DMS79 treated with DMSO at 0.1 percent for 48 hours (cell line): ENCODE measurements at regions not wholly inside any gene's neighbourhood (a gene's known extent, or its start where the extent isn't known, plus 50 kb on each side); places are given as distances from the start of the nearest gene placed in this dataset.
"Not testable (repeated sequence)": the region's sequence is repeated elsewhere in the genome, so short reads cannot be mapped to it uniquely, and the experiment has no call there.

Experiments
- DNase-seq: peaks from one replicate; lab custom pipeline; 2025; lab: John Stamatoyannopoulos, UW

DNA sequence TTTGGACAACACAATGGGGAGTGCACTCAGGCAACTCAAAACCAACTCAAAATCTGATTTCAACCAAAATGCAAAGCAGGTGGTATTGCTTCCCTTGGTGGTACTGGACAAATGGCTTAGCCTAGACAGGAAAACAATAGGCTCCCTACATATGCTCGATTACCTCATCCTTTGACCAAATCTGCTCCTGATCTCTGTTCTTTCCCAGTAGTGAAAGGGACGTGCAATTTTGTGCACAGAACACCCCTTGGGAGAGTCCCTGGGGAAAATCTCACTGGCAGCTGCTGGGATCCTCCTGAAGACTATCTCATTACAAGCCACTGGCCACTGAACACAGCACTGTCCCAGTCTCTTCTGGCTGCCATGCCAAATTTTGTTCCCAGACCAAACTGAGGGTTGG, 149.2 kb upstream of the VSTM2A start:
- DNase-seq: no peak

DNA sequence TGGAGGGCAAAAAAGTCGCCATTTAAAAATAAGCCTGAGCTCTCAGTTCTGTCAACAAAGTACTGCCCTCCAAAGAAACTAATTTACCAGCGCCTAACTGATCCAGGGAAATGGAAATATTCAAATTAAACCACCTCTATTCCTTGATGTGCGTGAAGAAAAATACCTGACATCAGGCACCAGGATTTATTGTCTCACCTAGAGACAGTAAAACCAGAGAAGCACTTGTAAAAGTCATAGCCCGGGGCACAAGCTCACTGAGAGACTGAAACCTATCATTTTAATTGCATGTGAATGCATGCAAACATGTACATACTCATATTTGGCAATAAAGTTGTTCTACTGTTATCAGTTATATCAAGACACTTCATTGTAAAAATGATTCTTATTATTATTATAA, 147.3 kb upstream of the VSTM2A start:
- DNase-seq: no peak

DNA sequence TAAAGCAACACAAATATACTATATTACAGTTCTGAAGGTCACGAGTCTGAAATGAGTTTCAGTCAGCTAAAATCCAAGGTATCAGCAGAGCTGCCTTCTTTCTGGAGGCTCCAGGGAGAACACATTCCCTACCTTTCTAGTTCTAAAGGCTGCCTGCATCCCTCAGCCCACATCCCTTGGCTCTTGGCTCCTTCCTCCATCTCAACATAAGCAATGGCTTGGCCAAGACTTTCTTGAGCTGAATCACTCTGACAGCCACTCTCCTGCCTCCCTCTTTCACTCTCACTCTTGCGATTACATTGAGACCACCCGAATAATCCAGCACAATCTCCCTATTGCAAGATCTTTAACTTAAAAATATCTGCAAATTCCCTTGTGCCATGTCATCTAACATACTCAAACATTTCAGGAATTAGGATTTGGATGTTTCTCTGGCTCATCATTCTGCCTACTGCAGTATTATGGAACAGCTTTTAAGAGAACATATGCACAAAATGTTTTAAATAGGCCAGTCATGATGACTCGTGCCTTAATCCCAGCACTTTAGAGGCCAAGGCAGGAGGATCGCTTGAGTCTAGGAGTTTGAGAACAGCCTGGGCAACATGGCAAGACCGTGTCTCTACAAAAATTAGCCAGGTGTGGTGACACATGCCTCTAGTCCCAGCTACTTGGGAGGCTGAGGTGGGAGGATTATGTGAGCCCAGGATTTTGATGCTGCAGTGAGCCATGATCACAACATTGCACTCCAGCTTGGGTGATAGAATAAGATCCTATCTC, 144.2 kb upstream of the VSTM2A start:
- DNase-seq: no peak

DNA sequence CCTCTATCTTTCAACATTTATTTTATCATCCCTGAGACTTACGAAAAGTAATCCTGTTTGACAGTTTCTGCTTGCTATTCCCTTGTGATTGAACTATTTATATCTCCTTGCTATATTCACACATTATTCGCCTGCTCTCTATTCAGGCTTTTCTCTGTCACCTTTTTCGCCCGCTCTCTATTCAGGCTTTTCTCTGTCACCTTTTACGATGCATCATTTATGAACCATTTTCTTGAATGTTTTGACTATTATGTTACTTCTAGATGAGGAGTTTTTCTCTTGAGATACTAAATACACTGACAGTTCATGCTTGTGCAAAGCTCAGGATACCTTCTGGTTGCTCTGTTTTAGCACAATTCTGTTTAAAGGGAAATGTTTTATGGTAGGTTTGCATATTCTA, 143.3 kb upstream of the VSTM2A start:
- DNase-seq: no peak

DNA sequence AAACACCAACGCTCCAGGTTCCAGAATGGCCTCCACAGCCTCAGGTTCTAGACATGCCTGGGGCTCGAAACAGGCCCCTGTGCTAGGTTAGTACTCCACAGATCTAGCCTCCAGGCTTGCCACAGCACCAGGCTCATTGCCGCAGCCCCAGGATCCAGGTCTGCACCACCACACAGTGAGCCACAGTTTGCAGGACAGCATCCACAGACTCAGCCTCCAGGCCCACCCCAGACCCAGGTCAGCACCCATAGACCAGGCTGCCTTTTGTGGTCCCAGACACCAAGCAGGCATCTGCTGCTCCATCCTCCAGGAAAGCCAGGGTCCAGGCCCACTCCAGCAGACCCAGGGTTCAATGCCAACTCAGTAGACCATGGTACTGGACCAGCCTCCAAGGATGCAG, 132.3 kb upstream of the VSTM2A start:
- no peak for DNase-seq

DNA sequence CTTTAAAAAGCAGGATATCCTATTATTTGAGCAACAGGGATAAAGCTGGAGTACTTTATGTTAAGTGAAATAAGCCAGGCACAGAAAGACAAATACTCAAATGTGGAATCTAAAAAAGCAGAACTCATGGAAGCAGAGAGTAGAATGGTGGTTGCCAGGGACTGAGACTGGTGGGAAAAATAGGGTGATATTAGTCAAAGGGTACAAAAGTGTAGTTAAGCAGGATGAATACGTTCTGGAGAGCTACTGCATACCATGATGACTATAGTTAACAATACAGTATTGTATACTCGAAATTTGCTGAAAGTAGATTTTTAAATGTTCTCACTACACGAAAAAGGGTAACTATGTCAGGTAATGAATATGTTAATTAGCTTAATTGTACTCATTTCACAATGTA, 125.5 kb upstream of the VSTM2A start:
- DNase-seq: no peak

DNA sequence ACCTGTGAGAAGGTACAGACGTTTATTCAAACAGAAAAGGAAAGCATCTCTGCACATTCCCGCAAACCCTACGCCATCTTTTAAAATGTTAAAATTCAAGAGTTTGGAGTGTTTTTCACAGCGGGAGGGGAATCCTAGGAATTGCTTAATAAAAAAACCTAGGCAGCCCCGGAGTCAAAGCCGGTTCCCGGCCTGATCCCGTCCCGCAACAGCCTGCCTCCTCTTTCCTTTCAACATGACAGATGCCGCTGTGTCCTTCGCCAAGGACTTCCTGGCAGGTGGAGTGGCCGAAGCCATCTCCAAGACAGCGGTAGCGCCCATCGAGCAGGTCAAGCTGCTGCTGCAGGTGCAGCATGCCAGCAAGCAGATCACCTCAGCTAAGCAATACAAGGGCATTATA, 123.0 kb upstream of the VSTM2A start:
- no peak for DNase-seq

DNA sequence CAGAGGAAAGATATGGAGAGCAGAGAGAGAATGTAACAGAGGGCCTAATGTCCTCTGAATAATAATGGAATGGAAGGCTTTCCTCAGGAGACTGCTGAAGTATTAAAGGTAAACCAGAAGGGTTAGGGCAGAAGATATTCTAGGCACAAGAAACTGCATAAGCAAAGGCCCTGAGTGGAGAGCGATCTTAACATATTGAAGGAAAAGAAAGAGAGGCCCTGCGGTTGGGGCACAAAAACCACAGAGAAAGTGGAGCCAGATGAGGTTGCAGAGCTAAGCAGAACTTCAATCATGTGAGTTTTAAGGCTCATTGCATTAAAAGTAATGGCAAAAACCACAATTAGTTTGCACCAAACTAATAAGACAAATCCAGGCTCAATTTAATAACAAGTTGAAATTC, 115.8 kb upstream of the VSTM2A start:
- no peak for DNase-seq

DNA sequence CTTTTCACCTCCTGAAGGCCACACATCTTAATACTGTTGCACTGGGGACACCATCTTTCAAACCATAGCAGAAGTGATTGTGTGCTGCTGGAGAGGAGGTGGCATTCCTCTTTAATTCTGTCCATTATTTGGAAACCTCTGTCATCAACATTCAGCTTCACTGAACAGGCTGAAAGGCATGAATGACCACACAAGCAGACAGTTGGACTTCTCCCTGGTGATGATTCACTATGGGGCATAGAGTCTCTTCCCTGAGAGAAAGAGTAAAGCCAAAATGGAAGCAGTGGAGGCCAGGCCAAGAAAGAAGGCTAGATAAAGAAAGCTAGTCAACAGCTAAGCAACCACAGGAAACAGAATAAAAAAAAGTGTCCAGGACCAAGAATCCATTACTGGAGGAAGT, 113.1 kb upstream of the VSTM2A start:
- DNase-seq: no peak

DNA sequence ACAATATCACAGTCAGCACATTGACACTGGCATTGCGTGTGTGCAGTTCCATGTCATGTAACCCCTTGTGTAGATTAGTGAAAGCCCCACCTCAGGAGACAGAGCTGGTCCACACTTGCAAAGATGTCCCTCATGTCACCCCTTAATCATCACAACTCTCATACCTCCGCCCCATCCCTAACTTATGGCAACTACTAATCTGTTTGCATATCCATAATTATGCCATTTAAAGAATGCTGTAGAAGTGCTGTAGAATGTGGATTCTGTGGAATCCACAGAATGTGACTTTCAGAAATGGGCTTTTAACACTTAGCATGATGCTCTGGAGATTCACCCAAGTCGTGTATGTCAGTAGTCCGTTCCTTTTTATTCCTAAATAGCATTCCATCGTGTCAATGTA, 102.8 kb upstream of the VSTM2A start:
- DNase-seq: no peak

DNA sequence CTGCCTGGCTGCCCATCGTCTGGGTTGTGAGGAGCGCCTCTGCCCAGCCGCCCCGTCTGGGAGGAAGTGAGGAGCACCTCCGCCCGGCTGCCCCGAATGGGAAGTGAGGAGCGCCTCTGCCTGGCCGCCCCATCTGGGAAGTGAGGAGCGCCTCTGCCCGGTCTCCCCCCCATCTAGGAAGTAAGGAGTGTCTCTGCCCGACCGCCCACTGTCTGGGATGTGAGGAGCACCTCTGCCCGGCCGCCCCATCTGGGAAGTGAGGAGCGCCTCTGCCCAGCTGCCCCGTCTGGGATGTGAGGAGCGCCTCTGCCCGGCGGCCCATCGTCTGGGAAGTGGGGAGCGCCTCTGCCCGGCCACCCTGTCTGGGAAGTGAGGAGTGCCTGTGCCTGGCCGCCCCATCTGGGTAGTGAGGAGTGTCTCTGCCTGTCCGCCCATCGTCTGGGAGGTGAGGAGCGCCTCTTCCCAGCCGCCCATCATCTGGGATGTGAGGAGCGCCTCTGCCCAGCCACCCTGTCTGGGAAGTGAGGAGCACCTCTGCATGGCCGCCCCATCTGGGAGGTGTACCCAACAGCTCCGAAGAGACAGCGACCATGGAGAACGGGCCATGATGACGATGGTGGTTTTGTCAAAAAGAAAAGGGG, 98.0 kb upstream of the VSTM2A start:
- DNase-seq: not testable (repeated sequence)

DNA sequence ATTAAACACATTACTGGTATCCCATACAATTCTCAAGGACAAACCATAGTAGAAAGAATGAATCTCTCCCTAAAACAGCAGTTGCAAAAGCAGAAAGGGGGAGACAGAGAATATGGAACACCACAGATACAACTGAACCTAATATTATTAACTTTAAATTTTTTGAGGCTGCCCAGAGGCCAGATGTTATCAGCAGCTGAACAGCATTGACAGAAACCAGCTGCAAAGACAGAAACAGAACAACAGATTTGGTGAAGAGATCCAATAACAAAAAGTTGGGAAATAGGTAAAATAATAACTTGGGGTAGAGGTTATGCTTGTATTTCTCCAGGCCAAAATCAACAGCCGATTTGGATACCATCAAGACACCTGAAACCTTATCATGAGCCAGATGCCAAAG, 89.0 kb upstream of the VSTM2A start:
- not testable (repeated sequence) for DNase-seq

DNA sequence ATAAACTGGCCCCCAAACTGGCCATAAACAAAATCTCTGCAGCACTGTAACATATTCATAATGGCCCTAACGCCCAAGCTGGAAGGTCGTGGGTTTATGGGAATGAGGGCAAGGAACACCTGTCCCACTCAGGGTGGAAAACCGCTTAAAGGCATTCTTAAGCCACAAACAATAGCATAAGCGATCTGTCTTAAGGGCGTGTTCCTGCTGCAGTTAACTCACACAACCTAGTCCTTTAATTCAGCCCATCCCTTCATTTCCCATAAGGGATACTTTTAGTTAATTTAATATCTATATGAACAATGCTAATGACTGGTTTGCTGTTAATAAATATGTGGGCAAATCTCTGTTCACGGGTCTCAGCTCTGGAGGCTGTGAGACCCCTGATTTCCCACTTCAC, 87.5 kb upstream of the VSTM2A start:
- DNase-seq: not testable (repeated sequence)

DNA sequence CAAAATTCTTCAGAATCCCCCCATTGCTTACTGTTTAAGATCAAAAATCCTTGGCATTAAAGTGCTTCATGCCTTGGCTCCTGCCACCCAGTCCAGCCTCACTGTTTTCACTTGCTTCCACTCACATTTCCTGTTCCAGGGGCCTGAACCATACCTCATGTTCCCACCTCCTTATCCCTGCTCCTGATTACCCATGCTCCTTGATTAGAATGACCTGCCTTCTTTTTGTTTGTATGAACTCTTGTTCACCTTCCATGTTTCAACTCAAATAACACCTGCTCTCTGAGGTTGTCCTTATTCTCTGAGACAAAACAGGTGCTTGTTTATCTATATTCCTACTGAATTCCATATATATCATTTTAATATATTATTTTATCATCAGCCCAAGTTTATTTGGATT, 77.1 kb upstream of the VSTM2A start:
- no peak for DNase-seq

DNA sequence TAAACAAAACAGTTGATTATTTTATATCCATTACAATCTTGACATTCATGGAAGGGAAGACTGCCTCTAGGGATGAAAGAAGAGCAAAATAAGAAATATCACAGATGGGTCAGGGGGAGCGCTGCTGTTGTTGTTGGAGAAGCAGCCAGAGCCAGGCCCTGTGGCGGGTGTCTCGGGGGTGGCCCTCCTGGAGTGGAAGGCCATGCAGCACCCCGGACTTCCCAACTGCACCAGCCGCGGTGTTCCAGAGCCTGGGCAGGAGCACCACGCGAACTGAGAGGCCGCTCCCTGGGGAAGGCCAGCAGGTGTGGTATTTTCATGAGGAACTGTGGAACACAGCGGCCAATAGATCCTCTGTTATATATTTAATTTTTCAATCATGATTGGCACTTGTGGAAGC, 72.4 kb upstream of the VSTM2A start:
- DNase-seq: no peak

DNA sequence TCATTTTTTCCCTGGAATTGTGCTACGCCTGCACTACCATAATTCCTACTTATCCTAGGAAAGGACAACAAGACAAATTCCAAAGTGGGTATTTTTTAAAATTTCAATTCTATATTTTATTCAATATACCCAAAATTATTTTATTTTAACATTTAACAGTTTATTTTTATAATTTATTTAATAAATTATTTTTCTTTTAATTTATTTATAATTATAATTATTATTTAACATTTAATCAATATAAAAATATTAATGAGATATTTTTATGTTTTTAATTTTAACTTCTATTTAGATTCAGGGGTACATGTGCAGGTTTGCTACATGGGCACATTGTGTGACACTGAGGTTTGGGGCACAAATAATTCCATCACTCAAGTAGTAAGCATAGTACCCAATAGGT, 65.6 kb upstream of the VSTM2A start:
- no peak for DNase-seq

DNA sequence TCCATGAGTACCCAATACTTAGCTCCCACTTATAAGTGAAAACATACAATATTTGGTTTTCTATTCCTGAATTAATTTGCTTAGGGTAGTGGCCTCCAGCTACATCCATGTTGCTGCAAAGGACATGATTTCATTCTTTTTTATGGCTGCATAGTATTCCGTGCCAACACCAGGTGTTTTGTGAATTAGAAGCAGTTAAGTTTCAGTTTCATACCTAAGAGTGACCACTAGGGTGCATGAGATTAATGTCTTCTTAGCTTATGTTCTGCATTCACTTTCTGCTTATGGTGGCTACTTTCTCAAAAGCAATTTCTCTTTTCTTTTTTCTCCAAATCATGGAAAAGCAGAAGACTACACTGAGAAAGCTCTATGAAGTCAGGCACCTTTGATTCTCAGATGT, 65.1 kb upstream of the VSTM2A start:
- DNase-seq: no peak

DNA sequence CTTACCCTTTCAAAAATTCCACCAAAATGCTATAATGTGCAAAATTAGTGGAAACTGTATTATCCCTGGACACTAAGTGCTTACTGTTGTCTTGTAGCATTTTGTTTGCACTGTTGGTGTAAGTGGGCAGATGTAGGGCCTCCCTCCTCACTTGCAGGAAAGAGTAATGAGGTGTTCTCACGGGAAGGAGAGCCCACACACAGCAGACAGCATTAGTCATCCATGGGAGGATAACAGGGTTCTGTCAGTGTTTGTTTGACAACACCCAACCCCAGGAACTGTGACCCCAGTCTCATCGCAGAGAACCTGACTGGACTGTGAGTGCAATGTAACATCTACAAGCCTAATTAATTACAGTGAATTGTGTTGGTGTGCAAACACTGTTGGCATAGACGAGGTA, 58.7 kb upstream of the VSTM2A start:
- no peak for DNase-seq

DNA sequence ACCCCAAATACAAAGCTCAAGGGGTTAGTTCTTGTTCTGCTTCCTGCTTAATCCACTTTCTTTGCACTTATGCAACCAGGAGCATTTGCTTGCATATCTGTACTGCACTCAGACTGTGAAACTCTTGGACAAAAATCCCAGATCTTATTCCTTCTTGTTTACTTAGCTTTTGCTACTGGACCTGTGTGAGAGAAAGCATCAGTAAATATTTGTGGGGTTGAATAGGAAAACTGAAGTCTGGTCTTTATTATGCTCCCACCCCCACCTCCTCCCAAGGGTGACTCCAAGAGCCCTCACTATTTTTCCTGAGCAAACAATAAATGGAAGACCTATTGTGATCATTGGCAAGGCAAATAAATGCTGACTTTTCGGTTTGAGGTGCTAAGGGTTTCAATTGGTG, 57.1 kb upstream of the VSTM2A start:
- DNase-seq: peak; percentile 90
